ENCODE measurements at regions not wholly inside any gene's neighbourhood (a gene's known extent, or its start where the extent isn't known, plus 50 kb on each side); places are given as distances from the start of the nearest gene placed in this dataset.

DNA sequence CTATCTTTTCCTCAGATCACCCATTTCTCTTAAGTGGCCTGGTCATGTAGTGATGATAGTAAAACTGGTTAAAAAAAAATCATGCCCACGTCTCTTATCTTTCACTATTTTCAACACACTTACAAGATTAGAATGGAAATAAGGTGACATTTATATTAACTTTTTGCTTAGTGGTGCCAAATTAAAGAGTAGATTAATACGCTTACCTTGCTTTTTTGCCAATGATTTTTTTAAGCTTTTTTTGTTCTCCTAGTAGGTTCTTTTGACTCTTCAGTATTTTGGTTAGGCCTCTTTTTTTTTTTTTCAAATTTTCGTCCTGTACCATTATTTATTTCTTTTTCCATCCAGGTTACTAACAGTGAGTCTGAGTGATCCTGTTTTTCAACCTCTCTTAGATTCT lies 147.9 kb downstream of the PTCSC3 start:
- DNase-seq: no peak

- peak in 1 of 4 experiments; percentile 5 for DNase-seq
Measured at GRCh38 chr14:36028218-36028617, 148.3 kb downstream of the PTCSC3 start.

GRCh38 chr14:36027354-36027753 lies 149.2 kb downstream of the PTCSC3 start:
- DNase-seq: no peak

- DNase-seq: no peak
Measured at GRCh38 chr14:36022765-36023410, 153.6 kb downstream of the PTCSC3 start.

DNA sequence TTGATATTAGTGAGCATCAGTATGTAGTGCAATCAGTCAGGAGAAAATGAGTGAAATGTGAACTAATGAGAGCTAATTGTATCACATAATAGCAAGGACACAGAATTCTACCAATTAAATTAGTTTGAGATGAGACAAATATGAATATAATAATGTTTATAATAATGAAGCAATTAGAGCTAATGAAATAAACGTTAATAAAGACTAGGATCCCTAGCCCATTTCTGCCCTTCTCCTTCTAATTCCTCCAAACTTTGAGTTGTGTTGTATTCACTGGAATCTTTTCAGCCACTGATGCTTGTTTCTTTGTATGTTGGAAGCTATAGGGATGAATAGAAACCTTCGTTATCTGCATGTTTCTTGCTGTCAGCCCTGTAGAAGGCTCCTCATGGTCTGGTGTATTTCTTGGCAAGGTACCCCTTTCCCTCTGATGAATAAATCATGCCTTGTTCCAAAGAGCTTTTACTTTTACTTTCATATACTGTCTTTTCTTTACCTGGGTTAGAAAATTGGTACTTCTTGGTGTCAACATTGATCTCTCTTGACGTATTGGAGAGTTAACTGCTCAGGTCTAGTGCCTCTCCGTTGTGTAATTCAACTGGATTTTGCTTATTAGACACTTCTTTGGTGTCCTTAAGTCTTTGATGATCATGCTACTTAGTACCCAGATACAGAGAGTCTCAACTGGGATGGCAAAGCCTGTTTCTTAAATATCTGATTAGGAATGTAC lies 154.8 kb downstream of the PTCSC3 start:
- DNase-seq: no peak

- DNase-seq: no peak
Measured at GRCh38 chr14:36021030-36021422, 155.5 kb downstream of the PTCSC3 start.

DNA sequence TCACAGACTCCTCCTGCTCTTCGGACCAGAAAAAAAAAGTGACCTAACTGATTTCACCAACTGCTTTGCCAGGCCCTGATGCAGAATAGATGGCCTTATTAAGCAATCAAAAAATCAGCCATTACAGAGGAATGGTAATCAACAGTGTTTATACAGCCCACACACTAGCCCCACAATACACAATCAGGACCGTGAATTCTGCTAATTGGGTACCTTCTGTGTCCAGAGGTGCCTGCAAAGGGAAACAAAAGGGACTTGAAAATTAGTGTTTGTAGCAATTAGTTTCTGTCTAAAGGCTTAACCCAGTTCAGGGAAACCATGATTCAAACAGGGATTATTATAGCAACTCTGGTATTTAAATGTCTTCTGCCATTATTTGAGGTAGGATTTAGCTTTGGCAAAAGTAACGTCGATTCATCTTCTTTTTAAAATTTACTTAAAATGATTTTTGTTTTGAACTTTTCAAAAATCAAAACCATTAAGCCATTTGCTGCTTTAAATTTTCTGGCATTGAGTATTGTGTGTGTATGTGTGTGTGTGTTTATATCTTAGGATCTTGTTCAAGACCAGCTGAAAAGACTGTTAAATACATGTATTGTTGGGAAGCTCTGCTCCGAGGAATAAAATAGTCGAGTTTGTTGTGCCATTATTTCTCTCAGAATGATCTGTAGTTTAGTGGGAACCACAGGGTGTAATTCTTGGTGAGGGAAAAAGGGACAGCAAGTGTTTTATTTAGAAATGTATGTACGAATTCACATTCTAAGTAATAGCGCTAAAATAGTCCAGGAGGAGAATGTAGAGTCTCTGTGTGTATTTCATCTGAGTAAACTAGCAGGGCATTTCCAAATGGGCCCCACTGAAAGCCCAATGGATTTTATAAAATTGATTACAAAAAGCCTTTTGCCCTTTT lies 156.1 kb downstream of the PTCSC3 start:
- DNase-seq: no peak

- DNase-seq: no peak
Measured at GRCh38 chr14:36019126-36019525, 157.4 kb downstream of the PTCSC3 start.

- DNase-seq: no peak
Measured at GRCh38 chr14:36014236-36014635, 162.3 kb downstream of the PTCSC3 start.

DNA sequence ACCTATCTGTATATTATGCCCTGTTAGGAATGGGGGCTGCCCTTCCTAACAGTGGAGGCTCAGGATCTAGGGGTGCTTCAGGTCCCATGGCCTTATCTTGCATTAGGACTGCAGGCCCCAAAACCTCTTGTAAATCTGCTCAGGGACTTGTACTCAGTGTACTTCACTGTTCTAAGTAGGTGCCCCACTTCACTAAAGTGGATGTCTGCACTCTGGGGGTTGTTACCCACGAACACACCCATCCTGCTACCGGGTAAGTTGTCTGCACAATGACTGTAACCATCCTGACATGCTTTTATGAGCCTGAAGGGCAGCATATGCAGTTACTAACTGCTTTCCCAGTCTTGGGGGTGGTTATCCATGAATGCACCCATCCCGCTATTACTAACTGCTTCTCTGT lies 163.0 kb downstream of the PTCSC3 start:
- DNase-seq: no peak

GRCh38 chr14:36012621-36013020 lies 163.9 kb downstream of the PTCSC3 start:
- DNase-seq: no peak

- DNase-seq: no peak
Measured at GRCh38 chr14:36009643-36010042, 166.9 kb downstream of the PTCSC3 start.

DNA sequence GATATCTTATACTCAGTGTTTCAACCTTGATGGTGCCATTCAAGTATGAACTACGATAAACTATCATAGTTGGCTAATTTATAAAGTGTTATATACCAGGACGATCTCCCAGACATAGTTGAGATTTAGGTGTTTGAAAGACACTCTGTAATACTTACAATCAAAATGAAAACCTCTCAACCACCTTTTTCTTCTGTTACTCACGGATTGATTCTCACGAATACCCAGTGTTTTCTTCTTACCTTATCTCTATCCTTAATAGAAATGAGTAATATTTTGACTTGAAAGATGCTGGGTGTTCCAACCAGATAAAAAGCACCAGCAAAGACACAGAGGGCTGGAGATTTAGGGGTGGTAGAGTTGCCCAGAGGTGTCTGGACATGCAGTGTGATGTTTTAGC lies 169.9 kb downstream of the PTCSC3 start:
- no peak for DNase-seq

DNA sequence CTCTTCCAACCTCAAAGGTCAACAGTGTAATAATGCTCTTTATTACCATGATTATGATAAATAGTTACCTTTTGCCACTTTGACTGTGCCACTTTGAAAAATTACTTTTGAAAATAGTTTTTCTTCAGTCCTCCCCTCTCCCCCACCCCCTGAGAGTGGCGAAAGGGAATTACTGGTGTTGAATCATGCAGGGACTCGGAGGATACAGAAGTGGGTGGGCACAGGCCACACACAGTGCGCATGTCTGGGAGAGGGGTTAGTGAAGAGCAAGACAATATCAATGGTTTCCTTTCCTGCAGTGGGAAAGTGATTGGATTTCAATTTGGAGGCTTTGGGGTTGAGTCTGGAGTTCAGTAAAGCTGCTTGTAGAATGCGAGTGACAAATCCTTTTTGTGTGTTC lies 170.9 kb downstream of the PTCSC3 start:
- no peak for DNase-seq

DNA sequence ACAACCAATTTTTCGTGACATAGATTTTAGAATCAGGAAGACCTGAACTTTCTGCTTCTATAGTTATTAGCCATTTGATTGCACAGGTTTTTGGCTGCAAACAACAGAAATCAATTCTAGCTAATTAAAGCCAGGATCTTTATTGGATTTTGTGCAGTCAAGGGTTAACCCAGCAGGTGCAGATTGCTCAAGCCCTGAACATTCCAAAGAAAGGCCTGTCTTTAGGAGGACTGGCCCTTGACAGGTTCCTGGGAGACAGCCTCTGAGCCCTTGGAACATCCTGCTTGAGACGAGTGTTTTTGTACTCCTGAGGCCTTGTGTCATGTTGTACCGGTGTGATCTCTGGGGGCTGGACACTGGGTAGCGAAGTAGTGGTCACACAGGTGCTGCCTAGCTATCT lies 174.6 kb downstream of the PTCSC3 start:
- no peak for DNase-seq

DNA sequence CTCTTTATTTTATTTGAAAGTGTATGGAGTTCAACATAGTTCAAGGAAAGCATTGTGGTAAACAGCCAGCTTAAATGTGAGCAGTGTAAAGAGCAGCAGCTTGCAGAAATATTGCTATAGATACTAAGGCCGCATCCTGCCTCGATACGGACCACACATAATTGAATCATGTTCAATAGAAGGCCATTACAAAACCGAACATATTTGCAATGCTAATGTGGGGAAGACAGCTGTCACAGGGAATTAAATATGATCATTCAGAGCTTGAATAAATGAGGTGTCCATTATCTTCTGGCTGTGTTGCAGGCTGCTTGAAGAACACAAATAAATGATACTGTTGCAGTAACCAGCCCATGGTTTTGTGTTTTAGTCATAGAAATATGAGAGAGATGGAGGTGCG lies 173.2 kb downstream of the BRMS1L start:
- DNase-seq: no peak

- DNase-seq: no peak
Measured at GRCh38 chr14:35998303-35998702, 172.2 kb downstream of the BRMS1L start.

DNA sequence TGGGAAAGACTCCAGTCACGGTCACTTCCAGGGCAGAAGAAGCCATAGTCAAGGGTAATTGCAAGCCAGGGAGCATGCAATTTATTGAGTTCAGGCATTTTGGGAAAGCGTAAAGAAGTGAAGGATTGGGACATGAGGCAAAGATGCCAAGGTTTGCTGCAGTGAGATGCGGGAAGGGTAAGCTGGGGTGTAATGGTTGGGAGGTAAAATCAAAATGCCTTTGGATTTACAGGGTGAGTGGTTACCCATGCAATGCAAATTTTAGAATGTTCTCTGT lies 167.5 kb downstream of the BRMS1L start:
- DNase-seq: no peak

GRCh38 chr14:35992816-35993683 lies 166.9 kb downstream of the BRMS1L start:
- DNase-seq: no peak

DNA sequence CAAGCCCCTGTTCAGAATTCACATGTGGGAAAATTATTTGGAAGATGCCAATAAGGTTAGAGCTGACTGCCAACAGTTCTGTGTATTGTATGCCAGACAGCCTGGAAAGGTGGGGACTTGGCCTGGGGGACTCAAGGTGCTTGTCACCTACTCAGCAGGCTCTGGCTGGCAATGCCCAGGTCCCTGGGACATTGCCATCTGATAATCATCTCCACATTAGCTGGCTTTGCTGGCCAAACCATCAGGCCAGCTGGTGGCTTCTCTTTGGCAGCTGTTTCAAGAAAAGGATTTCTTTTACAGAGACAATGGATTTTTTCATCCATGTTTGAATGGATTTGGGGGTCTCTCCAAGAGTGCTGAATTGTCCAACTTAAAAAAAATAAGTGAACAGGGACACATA lies 165.2 kb downstream of the BRMS1L start:
- DNase-seq: no peak

- no peak for DNase-seq
Measured at GRCh38 chr14:35989736-35990135, 163.6 kb downstream of the BRMS1L start.

GRCh38 chr14:35988972-35989690 lies 163.0 kb downstream of the BRMS1L start:
- no peak for DNase-seq
